Neural progenitor cell (in vitro differentiated cells): ENCODE measurements at regions not wholly inside any gene's neighbourhood (a gene's known extent, or its start where the extent isn't known, plus 50 kb on each side); places are given as distances from the start of the nearest gene placed in this dataset.
A peak's percentile ranks its signal among the peaks of the same experiment; 100 is the strongest.

Experiments
- DNase-seq: peaks from one replicate; pipeline ENCODE4 v3.0.0-alpha.2; 2016; ENCODE audit warnings: low spot score
- H2AFZ ChIP-seq: fragments of 200-600 bp; sonication (generic); replicated peaks from 2 replicates; pipeline ENCODE4 v1.6.1; 2016; ENCODE audit warnings: antibody characterized with exemption
- H3F3A ChIP-seq: fragments of 200-600 bp; sonication (generic); 2 replicates; pipeline ENCODE4 v1.6.1; 2016; ENCODE audit warnings: antibody characterized with exemption, low read depth
- H3K27ac ChIP-seq: fragments of 200-600 bp; sonication (generic); 2 replicates; pipeline ENCODE4 v1.5.1; 2016; ENCODE audit warnings: mild to moderate bottlenecking
- H3K27me3 ChIP-seq: fragments of 200-600 bp; sonication (generic); 2 replicates; pipeline ENCODE4 v1.6.1; 2016; ENCODE audit warnings: mild to moderate bottlenecking, moderate library complexity
- H3K36me3 ChIP-seq: fragments of 200-600 bp; sonication (generic); 2 replicates; pipeline ENCODE4 v1.5.1; 2016
- H3K4me1 ChIP-seq: fragments of 200-600 bp; sonication (generic); 2 replicates; pipeline ENCODE4 v1.6.1; 2016; ENCODE audit warnings: mixed run types
- H3K4me2 ChIP-seq: fragments of 200-600 bp; sonication (generic); 2 replicates; pipeline ENCODE4 v1.6.1; 2016
- H3K4me3 ChIP-seq: fragments of 200-600 bp; sonication (generic); 2 replicates; pipeline ENCODE4 v1.5.1; 2016
- H3K79me2 ChIP-seq: fragments of 200-600 bp; sonication (generic); 2 replicates; pipeline ENCODE4 v1.6.1; 2016; ENCODE audit warnings: low read depth
- H3K9ac ChIP-seq: fragments of 200-600 bp; sonication (generic); 2 replicates; pipeline ENCODE4 v1.6.1; 2016
- H3K9me3 ChIP-seq: fragments of 200-600 bp; sonication (generic); 2 replicates; pipeline ENCODE4 v1.5.1; 2016; ENCODE audit warnings: low read depth
- H4K20me1 ChIP-seq: fragments of 200-600 bp; sonication (generic); 2 replicates; pipeline ENCODE4 v1.6.1; 2016; ENCODE audit warnings: low read depth
- H3K27ac Mint-ChIP-seq: 3 replicates; pipeline ENCODE4 v1.8.0; 2021; ENCODE audit warnings: mixed read lengths
- H3K27me3 Mint-ChIP-seq: 2 replicates; pipeline ENCODE4 v1.8.0; 2022; ENCODE audit warnings: low read depth, mild to moderate bottlenecking, inconsistent platforms, moderate library complexity, mixed read lengths; ENCODE audit not compliant: insufficient read depth
- H3K36me3 Mint-ChIP-seq: 3 replicates; pipeline ENCODE4 v1.8.0; 2021; ENCODE audit warnings: mixed read lengths
- H3K4me1 Mint-ChIP-seq: 3 replicates; pipeline ENCODE4 v1.8.0; 2021; ENCODE audit warnings: mixed read lengths
- H3K4me3 Mint-ChIP-seq: 3 replicates; pipeline ENCODE4 v1.8.0; 2021; ENCODE audit warnings: mild to moderate bottlenecking, moderate library complexity, mixed read lengths
- H3K9me3 Mint-ChIP-seq: 3 replicates; pipeline ENCODE4 v1.8.0; 2020; ENCODE audit warnings: mixed read lengths
- CTCF ChIP-seq: fragments of 200-600 bp; sonication (generic); IDR thresholded peaks from 2 replicates; pipeline ENCODE4 v1.5.1; 2017; ENCODE audit warnings: antibody characterized with exemption, mild to moderate bottlenecking
- EZH2 ChIP-seq: fragments of 200-600 bp; sonication (generic); IDR thresholded peaks from 2 replicates; pipeline ENCODE4 v1.6.1; 2017; ENCODE audit warnings: antibody characterized with exemption, mild to moderate bottlenecking, moderate library complexity
- EZH2phosphoT487 ChIP-seq: fragments of 200-600 bp; sonication (generic); IDR thresholded peaks from 2 replicates; pipeline ENCODE4 v1.6.1; 2017; ENCODE audit warnings: antibody characterized with exemption

GRCh38 chr10:113436851-113437250, 116.0 kb upstream of the HABP2 start:
- no peak overlapping the region for H3K27ac Mint-ChIP-seq

GRCh38 chr10:113438652-113439051, 114.2 kb upstream of the HABP2 start:
- no peak overlapping the region for H3K4me3 Mint-ChIP-seq
- H2AFZ ChIP-seq: no peak overlapping the region
- no peaks in the 10 kb centered on the region for H3F3A ChIP-seq
- no peaks in the 10 kb centered on the region for H3K36me3 Mint-ChIP-seq
- no peaks in the 10 kb centered on the region for H3K36me3 ChIP-seq
- no peak overlapping the region for H3K4me3 ChIP-seq
- H3K27me3 ChIP-seq: no peaks in the 10 kb centered on the region
- H3K27me3 Mint-ChIP-seq: no peaks in the 10 kb centered on the region
- H3K9me3 Mint-ChIP-seq: no peaks in the 10 kb centered on the region
- TF ChIP-seq EZH2phosphoT487 (no peak), EZH2 (no peak), CTCF (no peak)
- no peaks in the 10 kb centered on the region for H3K79me2 ChIP-seq
- no peak overlapping the region for H3K4me2 ChIP-seq
- H3K27ac Mint-ChIP-seq: no peak overlapping the region
- no peak for DNase-seq
- no peak overlapping the region for H3K9ac ChIP-seq
- H3K27ac ChIP-seq: no peak overlapping the region
- H3K4me1 ChIP-seq: no peaks in the 10 kb centered on the region
- no peaks in the 10 kb centered on the region for H4K20me1 ChIP-seq
- H3K9me3 ChIP-seq: no peaks in the 10 kb centered on the region
- H3K4me1 Mint-ChIP-seq: peaks cover 3% of the 10 kb centered on the region

More at GRCh38 chr10:113436851-113437250, 116.0 kb upstream of the HABP2 start:
- H3K9me3 Mint-ChIP-seq: no peaks in the 10 kb centered on the region
- H3K27me3 ChIP-seq: no peaks in the 10 kb centered on the region
- H3K4me2 ChIP-seq: peak overlapping the region; percentile 3
- H3K27ac ChIP-seq: no peak overlapping the region
- peak overlapping the region; percentile 37 for H2AFZ ChIP-seq
- no peaks in the 10 kb centered on the region for H3K27me3 Mint-ChIP-seq
- DNase-seq: no peak
- no peaks in the 10 kb centered on the region for H4K20me1 ChIP-seq
- no peak overlapping the region for H3K9ac ChIP-seq
- H3K36me3 ChIP-seq: no peaks in the 10 kb centered on the region
- H3K4me3 ChIP-seq: no peak overlapping the region
- no peak for TF ChIP-seq EZH2phosphoT487
- no peak for TF ChIP-seq EZH2
- no peak for TF ChIP-seq CTCF
- no peaks in the 10 kb centered on the region for H3K36me3 Mint-ChIP-seq
- no peaks in the 10 kb centered on the region for H3F3A ChIP-seq
- no peak overlapping the region for H3K4me3 Mint-ChIP-seq
- no peaks in the 10 kb centered on the region for H3K9me3 ChIP-seq
- H3K79me2 ChIP-seq: no peaks in the 10 kb centered on the region
- no peaks in the 10 kb centered on the region for H3K4me1 ChIP-seq
- peaks cover 3% of the 10 kb centered on the region for H3K4me1 Mint-ChIP-seq

- H3K4me1 ChIP-seq: peaks cover 8% of the 10 kb centered on the region
- TF ChIP-seq CTCF (peak; percentile 41), EZH2 (no peak), EZH2phosphoT487 (no peak)
- H3K79me2 ChIP-seq: no peaks in the 10 kb centered on the region
- no peak overlapping the region for H3K4me3 ChIP-seq
- no peaks in the 10 kb centered on the region for H3K36me3 ChIP-seq
- H4K20me1 ChIP-seq: no peaks in the 10 kb centered on the region
- no peaks in the 10 kb centered on the region for H3K36me3 Mint-ChIP-seq
- H3K27me3 ChIP-seq: no peaks in the 10 kb centered on the region
- no peak overlapping the region for H2AFZ ChIP-seq
- no peaks in the 10 kb centered on the region for H3K27me3 Mint-ChIP-seq
- H3K9ac ChIP-seq: no peak overlapping the region
- H3K9me3 Mint-ChIP-seq: no peaks in the 10 kb centered on the region
- H3K9me3 ChIP-seq: no peaks in the 10 kb centered on the region
- H3K4me2 ChIP-seq: no peak overlapping the region
- peak; percentile 21 for DNase-seq
- H3K27ac Mint-ChIP-seq: no peak overlapping the region
- H3K4me3 Mint-ChIP-seq: no peak overlapping the region
- no peak overlapping the region for H3K27ac ChIP-seq
- H3F3A ChIP-seq: no peaks in the 10 kb centered on the region
- H3K4me1 Mint-ChIP-seq: peaks cover 6% of the 10 kb centered on the region
Measured at GRCh38 chr10:113441220-113441619, 111.6 kb upstream of the HABP2 start.
